ENCODE measurements at regions not wholly inside any gene's neighbourhood (a gene's known extent, or its start where the extent isn't known, plus 50 kb on each side); places are given as distances from the start of the nearest gene placed in this dataset.

- no peaks in the 10 kb centered on the region for H3K27me3 ChIP-seq (ENCODE audit: insufficient read depth, poor library complexity, severe bottlenecking)
- no peak overlapping the region for H3K27ac ChIP-seq (ENCODE audit: poor library complexity, severe bottlenecking)
- H3K36me3 ChIP-seq (ENCODE audit: low read depth): no peaks in the 10 kb centered on the region
- ATAC-seq (ENCODE audit: low read depth) (no peak), DNase-seq (ENCODE audit: low spot score) (no peak)
- TF ChIP-seq CTCF (IDR thresholded peaks at IDR 0.05; ENCODE audit: poor library complexity, severe bottlenecking): no peak
- no peaks in the 10 kb centered on the region for H3K9me3 ChIP-seq (ENCODE audit: severe bottlenecking)
- no peaks in the 10 kb centered on the region for H3K4me1 ChIP-seq (ENCODE audit: insufficient read depth, poor library complexity, severe bottlenecking)
- H3K4me3 ChIP-seq (ENCODE audit: severe bottlenecking): no peak overlapping the region
Measured at GRCh38 chr11:45748801-45749200, 56.1 kb upstream of the SLC35C1 start.

GRCh38 chr11:45745065-45745811 lies 59.7 kb upstream of the SLC35C1 start:
- ATAC-seq (ENCODE audit: low read depth) (no peak), DNase-seq (ENCODE audit: low spot score) (no peak)
- H3K4me3 ChIP-seq (ENCODE audit: severe bottlenecking): no peak overlapping the region
- H3K27ac ChIP-seq (ENCODE audit: poor library complexity, severe bottlenecking): no peak overlapping the region
- TF ChIP-seq CTCF (IDR thresholded peaks at IDR 0.05; ENCODE audit: poor library complexity, severe bottlenecking): no peak
- H3K4me1 ChIP-seq (ENCODE audit: insufficient read depth, poor library complexity, severe bottlenecking): no peaks in the 10 kb centered on the region
- H3K27me3 ChIP-seq (ENCODE audit: insufficient read depth, poor library complexity, severe bottlenecking): no peaks in the 10 kb centered on the region
- no peaks in the 10 kb centered on the region for H3K9me3 ChIP-seq (ENCODE audit: severe bottlenecking)
- no peaks in the 10 kb centered on the region for H3K36me3 ChIP-seq (ENCODE audit: low read depth)

DNA sequence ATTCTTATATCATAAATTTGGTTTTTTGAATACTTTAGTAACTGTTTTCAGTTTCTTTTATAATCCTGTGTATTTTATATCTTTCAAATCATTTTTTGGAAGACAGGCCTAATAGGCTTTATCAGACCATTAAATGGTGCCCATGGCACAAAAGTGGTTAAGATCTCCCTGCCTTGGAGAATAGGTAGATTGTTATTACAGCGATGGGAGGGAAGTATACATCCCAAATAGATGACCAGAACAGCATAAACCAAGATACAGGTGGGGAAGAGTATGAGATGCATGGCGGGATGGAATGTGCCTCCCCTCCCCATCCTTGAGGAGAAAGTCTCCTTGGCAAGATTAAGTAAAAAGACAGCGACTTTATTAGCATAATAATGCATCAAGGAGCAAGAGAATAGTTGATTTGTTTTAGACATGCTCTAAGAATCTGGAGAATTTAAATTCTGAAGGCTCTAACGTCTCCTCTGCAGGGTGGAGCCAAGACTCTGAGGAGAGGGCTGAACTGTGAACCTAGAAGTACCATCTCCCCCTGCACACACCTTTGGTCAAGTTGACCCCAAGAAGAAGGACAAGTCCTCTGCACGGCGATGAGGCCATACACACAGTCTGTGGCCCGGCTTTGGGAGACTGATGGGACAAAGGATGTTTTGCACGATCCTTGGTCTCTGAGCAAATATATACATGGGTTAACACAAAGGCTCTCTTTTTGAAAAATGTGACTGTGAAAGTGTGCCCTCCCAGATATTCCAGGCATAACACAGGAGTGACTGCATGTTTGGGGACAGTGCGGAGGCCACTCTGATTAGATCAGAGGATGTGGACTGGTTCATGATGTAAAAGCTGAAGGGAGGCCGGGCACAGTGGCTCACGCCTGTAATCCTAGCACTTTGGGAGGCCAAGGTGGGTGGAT lies 61.1 kb upstream of the SLC35C1 start:
- Histone ChIP-seq H3K4me3 (ENCODE audit: severe bottlenecking) (no peak overlapping the region), H3K27me3 (ENCODE audit: insufficient read depth, poor library complexity, severe bottlenecking) (no peaks in the 10 kb centered on the region), H3K36me3 (ENCODE audit: low read depth) (no peaks in the 10 kb centered on the region), H3K27ac (ENCODE audit: poor library complexity, severe bottlenecking) (no peak overlapping the region), H3K9me3 (ENCODE audit: severe bottlenecking) (no peaks in the 10 kb centered on the region), H3K4me1 (ENCODE audit: insufficient read depth, poor library complexity, severe bottlenecking) (no peaks in the 10 kb centered on the region)
- DNase-seq (ENCODE audit: low spot score): no peak
- TF ChIP-seq CTCF (IDR thresholded peaks at IDR 0.05; ENCODE audit: poor library complexity, severe bottlenecking): no peak
- no peak for ATAC-seq (ENCODE audit: low read depth)

DNA sequence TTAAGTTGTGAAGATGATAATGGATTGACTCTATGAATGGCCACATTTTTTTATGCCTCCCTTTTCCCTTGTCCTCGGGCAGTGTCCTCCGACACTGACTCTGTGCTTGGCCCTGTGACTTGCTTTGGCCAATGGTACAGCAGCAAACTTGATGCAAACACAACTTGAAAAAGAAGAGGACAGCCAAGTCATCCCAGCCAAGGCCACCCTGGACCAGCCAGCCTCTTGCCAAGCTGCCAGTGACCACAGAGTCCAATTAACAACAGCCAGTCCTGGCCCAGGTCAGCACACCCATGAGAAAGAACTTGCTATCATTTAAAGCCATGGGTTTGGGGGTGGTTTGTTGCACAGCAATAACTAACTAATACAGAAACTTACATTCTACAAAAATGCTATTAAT lies 63.4 kb upstream of the SLC35C1 start:
- ATAC-seq (ENCODE audit: low read depth) (no peak), DNase-seq (ENCODE audit: low spot score) (no peak)
- Histone ChIP-seq H3K36me3 (ENCODE audit: low read depth) (no peaks in the 10 kb centered on the region), H3K4me1 (ENCODE audit: insufficient read depth, poor library complexity, severe bottlenecking) (peaks cover 8% of the 10 kb centered on the region), H3K27ac (ENCODE audit: poor library complexity, severe bottlenecking) (no peak overlapping the region), H3K9me3 (ENCODE audit: severe bottlenecking) (no peaks in the 10 kb centered on the region), H3K27me3 (ENCODE audit: insufficient read depth, poor library complexity, severe bottlenecking) (no peaks in the 10 kb centered on the region), H3K4me3 (ENCODE audit: severe bottlenecking) (no peak overlapping the region)
- TF ChIP-seq CTCF (IDR thresholded peaks at IDR 0.05; ENCODE audit: poor library complexity, severe bottlenecking): no peak
